ENCODE measurements at regions not wholly inside any gene's neighbourhood (a gene's known extent, or its start where the extent isn't known, plus 50 kb on each side); places are given as distances from the start of the nearest gene placed in this dataset.

DNA sequence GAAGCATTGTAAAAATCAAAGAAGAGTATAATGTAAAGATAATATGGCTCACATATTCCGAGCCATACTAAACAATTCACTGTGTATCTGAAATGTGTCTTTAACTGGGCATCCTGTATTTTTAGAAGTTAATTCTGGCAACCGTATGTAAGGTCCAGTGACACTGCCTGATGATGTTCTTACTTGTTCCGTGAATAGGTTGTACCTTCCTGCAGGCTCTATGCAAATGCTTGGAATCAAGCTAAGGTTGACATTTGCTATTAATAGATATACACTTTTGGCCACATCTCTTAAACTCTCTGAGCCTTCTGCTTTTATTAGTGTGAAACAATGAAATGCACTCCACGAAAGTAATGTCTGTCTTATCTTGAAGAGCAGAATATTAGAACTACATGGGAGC, 534.6 kb downstream of the CCDC85A start:
- no peak overlapping the region for H3K27ac ChIP-seq (ENCODE audit: low read depth in 2 of 2, low read length in 1 of 2)
- no peak overlapping the region for H2AFZ ChIP-seq (ENCODE audit: low read depth)
- WGBS (ENCODE audit: low lambda C conversion rate): 77% methylated on average over 4 of the region's 4 CpGs
- peaks cover 34% of the 10 kb centered on the region for H3F3A ChIP-seq (replicated peaks; ENCODE audit: insufficient read depth)
- H3K4me3 ChIP-seq (ENCODE audit: low read depth in 2 of 2, low read length in 1 of 2): no peak overlapping the region
- no peak overlapping the region for H3K4me2 ChIP-seq
- H3K4me1 ChIP-seq (ENCODE audit: control insufficient read depth in 1 of 2, insufficient read depth in 2 of 2, low read depth in 1 of 2, low read length in 1 of 2): peaks cover 0 to 11% of the 10 kb centered on the region in 2 experiments; a peak in 3 of 4 replicates
- H3K27me3 ChIP-seq (ENCODE audit: insufficient read depth): no peaks in the 10 kb centered on the region
- peaks cover 94% of the 10 kb centered on the region for H3K79me2 ChIP-seq (ENCODE audit: insufficient read depth)
- H3K9me3 ChIP-seq: peaks cover 4% of the 10 kb centered on the region; the same call in 1 of the 2 replicates
- CTCF ChIA-PET: no interaction called here
- no peak for TF ChIP-seq CHD2 (IDR thresholded peaks at IDR 0.05; ENCODE audit: low read length, partially characterized antibody)
- TF ChIP-seq, protein P1, sequence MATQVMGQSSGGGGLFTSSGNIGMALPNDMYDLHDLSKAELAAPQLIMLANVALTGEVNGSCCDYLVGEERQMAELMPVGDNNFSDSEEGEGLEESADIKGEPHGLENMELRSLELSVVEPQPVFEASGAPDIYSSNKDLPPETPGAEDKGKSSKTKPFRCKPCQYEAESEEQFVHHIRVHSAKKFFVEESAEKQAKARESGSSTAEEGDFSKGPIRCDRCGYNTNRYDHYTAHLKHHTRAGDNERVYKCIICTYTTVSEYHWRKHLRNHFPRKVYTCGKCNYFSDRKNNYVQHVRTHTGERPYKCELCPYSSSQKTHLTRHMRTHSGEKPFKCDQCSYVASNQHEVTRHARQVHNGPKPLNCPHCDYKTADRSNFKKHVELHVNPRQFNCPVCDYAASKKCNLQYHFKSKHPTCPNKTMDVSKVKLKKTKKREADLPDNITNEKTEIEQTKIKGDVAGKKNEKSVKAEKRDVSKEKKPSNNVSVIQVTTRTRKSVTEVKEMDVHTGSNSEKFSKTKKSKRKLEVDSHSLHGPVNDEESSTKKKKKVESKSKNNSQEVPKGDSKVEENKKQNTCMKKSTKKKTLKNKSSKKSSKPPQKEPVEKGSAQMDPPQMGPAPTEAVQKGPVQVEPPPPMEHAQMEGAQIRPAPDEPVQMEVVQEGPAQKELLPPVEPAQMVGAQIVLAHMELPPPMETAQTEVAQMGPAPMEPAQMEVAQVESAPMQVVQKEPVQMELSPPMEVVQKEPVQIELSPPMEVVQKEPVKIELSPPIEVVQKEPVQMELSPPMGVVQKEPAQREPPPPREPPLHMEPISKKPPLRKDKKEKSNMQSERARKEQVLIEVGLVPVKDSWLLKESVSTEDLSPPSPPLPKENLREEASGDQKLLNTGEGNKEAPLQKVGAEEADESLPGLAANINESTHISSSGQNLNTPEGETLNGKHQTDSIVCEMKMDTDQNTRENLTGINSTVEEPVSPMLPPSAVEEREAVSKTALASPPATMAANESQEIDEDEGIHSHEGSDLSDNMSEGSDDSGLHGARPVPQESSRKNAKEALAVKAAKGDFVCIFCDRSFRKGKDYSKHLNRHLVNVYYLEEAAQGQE (IDR thresholded peaks at IDR 0.05; ENCODE audit: low read depth, low read length): no peak
- no peak for TF ChIP-seq TCF12 (IDR thresholded peaks at IDR 0.05)
- no peak for TF ChIP-seq RAD21 (IDR thresholded peaks at IDR 0.05; ENCODE audit: low read length)
- TF ChIP-seq SMC3 (IDR thresholded peaks at IDR 0.05; ENCODE audit: low read depth, low read length): no peak
- no peak for TF ChIP-seq RXRA (IDR thresholded peaks at IDR 0.05; ENCODE audit: borderline replicate concordance, low read depth)
- no peak for TF ChIP-seq TAF1 (IDR thresholded peaks at IDR 0.05; ENCODE audit: borderline replicate concordance, low read depth, low read length)
- no peak for TF ChIP-seq FOXM1 (IDR thresholded peaks at IDR 0.05; ENCODE audit: low read depth)
- TF ChIP-seq NFIC (IDR thresholded peaks at IDR 0.05; ENCODE audit: borderline replicate concordance): no peak
- no peak for TF ChIP-seq RCOR1 (IDR thresholded peaks at IDR 0.05; ENCODE audit: low read length)
- no peak for TF ChIP-seq GABPA (IDR thresholded peaks at IDR 0.05; ENCODE audit: low read depth)
- TF ChIP-seq EP300 (IDR thresholded peaks at IDR 0.05; ENCODE audit: borderline replicate concordance in 1 of 2, low read depth in 1 of 2, low read length in 1 of 2): no peak
- no peak for TF ChIP-seq YY1 (IDR thresholded peaks at IDR 0.05; ENCODE audit: low read depth)
- TF ChIP-seq, protein P2, sequence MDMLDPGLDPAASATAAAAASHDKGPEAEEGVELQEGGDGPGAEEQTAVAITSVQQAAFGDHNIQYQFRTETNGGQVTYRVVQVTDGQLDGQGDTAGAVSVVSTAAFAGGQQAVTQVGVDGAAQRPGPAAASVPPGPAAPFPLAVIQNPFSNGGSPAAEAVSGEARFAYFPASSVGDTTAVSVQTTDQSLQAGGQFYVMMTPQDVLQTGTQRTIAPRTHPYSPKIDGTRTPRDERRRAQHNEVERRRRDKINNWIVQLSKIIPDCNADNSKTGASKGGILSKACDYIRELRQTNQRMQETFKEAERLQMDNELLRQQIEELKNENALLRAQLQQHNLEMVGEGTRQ (IDR thresholded peaks at IDR 0.05; ENCODE audit: borderline replicate concordance, low read depth, low read length): no peak
- no peak for TF ChIP-seq FOXJ3 (CRISPR knock-in tag; IDR thresholded peaks at IDR 0.05)
- TF ChIP-seq ELF1 (IDR thresholded peaks at IDR 0.05): no peak
- H3K9me2 ChIP-seq: no peaks in the 10 kb centered on the region
- no peak overlapping the region for H3K9ac ChIP-seq
- DNase-seq: no peak
- H4K20me1 ChIP-seq (ENCODE audit: insufficient read depth): no peaks in the 10 kb centered on the region
- H3K36me3 ChIP-seq (replicated peaks in 1 of 2; ENCODE audit: control insufficient read depth in 1 of 2, insufficient read depth in 2 of 2, low read length in 1 of 2): peaks cover 1 to 59% of the 10 kb centered on the region in 2 experiments
- POLR2A ChIA-PET: no interaction called here
